IPS DF 6.9 (cell line): ENCODE measurements at regions not wholly inside any gene's neighbourhood (a gene's known extent, or its start where the extent isn't known, plus 50 kb on each side); places are given as distances from the start of the nearest gene placed in this dataset.

Experiments
- DNase-seq: peaks from one replicate; pipeline ENCODE4 v3.0.0-alpha.2; 2013; ENCODE audit warnings: low read depth, low spot score
- H3K27ac ChIP-seq: one replicate; pipeline ENCODE4 v1.5.1; 2013; ENCODE audit warnings: low read length, control low read depth
- H3K27me3 ChIP-seq: 2 replicates; pipeline ENCODE4 v1.6.1; 2013; ENCODE audit warnings: mild to moderate bottlenecking, low read length; ENCODE audit not compliant: control insufficient read depth, insufficient read depth
- H3K36me3 ChIP-seq: 2 replicates; pipeline ENCODE4 v1.6.1; 2013; ENCODE audit warnings: low read length; ENCODE audit not compliant: control insufficient read depth, insufficient read depth
- H3K4me1 ChIP-seq: 2 replicates; pipeline ENCODE4 v1.6.1; 2013; ENCODE audit warnings: low read length; ENCODE audit not compliant: control insufficient read depth, insufficient read depth
- H3K4me3 ChIP-seq: 2 replicates; pipeline ENCODE4 v1.5.1; 2013; ENCODE audit warnings: mild to moderate bottlenecking, low read length
- H3K9me3 ChIP-seq: 2 replicates; pipeline ENCODE4 v1.6.1; 2013; ENCODE audit warnings: low read length, inconsistent platforms; ENCODE audit not compliant: control insufficient read depth, insufficient read depth
- WGBS: extraction: QIAGEN DNeasy Blood & Tissue Kit; methylation state at CpG from one replicate; pipeline ENCODE4 v1.1.7; 2013; ENCODE audit warnings: mixed read lengths, missing lambda C conversion rate; ENCODE audit not compliant: insufficient read length, insufficient coverage; 5-methylcytosine and 5-hydroxymethylcytosine counted together

GRCh38 chr19:30231408-30232318, 140.5 kb upstream of the ZNF536 start:
- Histone ChIP-seq H3K4me3 (no peak overlapping the region), H3K36me3 (no peaks in the 10 kb centered on the region), H3K27ac (no peak overlapping the region), H3K27me3 (peaks cover 28% of the 10 kb centered on the region), H3K9me3 (no peaks in the 10 kb centered on the region), H3K4me1 (0 out of 2 replicates have a peak, but pooled peaks cover 3% of the 10 kb centered on the region)
- DNase-seq = no peak
- no CpG with 5 or more reads among the region's 8 CpGs for WGBS

- peaks cover 16% of the 10 kb centered on the region for H3K27me3 ChIP-seq
- no peak for DNase-seq
- no peaks in the 10 kb centered on the region for H3K36me3 ChIP-seq
- H3K27ac ChIP-seq = no peak overlapping the region
- H3K4me3 ChIP-seq = no peak overlapping the region
- no CpG with 5 or more reads among the region's 2 CpGs for WGBS
- 0 out of 2 replicates have a peak, but pooled peaks cover 3% of the 10 kb centered on the region for H3K4me1 ChIP-seq
- H3K9me3 ChIP-seq = no peaks in the 10 kb centered on the region
These were observed 138.8 kb upstream of the ZNF536 start for GRCh38 chr19:30233375-30233774.

GRCh38 chr19:30235946-30236345, 136.2 kb upstream of the ZNF536 start:
- Histone ChIP-seq H3K36me3 (no peaks in the 10 kb centered on the region), H3K27ac (no peak overlapping the region), H3K27me3 (no peaks in the 10 kb centered on the region), H3K4me1 (0 out of 2 replicates have a peak, but pooled peaks cover 3% of the 10 kb centered on the region), H3K9me3 (no peaks in the 10 kb centered on the region), H3K4me3 (no peak overlapping the region)
- no peak for DNase-seq
- no CpG with 5 or more reads among the region's 10 CpGs for WGBS

- Histone ChIP-seq H3K27me3 (no peaks in the 10 kb centered on the region), H3K36me3 (no peaks in the 10 kb centered on the region), H3K9me3 (no peaks in the 10 kb centered on the region), H3K4me1 (0 out of 2 replicates have a peak, but pooled peaks cover 3% of the 10 kb centered on the region), H3K27ac (no peak overlapping the region), H3K4me3 (no peak overlapping the region)
- no peak for DNase-seq
- no CpG with 5 or more reads among the region's 4 CpGs for WGBS
These were observed 135.6 kb upstream of the ZNF536 start for GRCh38 chr19:30236587-30236986.

- DNase-seq = no peak
- H3K9me3 ChIP-seq = no peaks in the 10 kb centered on the region
- no peaks in the 10 kb centered on the region for H3K27me3 ChIP-seq
- no peaks in the 10 kb centered on the region for H3K36me3 ChIP-seq
- H3K4me3 ChIP-seq = no peak overlapping the region
- H3K4me1 ChIP-seq = 0 out of 2 replicates have a peak, but pooled peaks cover 3% of the 10 kb centered on the region
- no peak overlapping the region for H3K27ac ChIP-seq
- WGBS = no CpG with 5 or more reads among the region's 5 CpGs
These were observed 135.0 kb upstream of the ZNF536 start for GRCh38 chr19:30237140-30237539.

GRCh38 chr19:30240904-30241695, 131.1 kb upstream of the ZNF536 start:
- Histone ChIP-seq H3K27me3 (no peaks in the 10 kb centered on the region), H3K4me3 (no peak overlapping the region), H3K27ac (no peak overlapping the region), H3K36me3 (no peaks in the 10 kb centered on the region), H3K9me3 (no peaks in the 10 kb centered on the region), H3K4me1 (no peaks in the 10 kb centered on the region)
- WGBS = no CpG with 5 or more reads among the region's 9 CpGs
- DNase-seq = no peak

- WGBS = no CpG with 5 or more reads among the region's 4 CpGs
- H3K27me3 ChIP-seq = no peaks in the 10 kb centered on the region
- H3K36me3 ChIP-seq = no peaks in the 10 kb centered on the region
- no peak overlapping the region for H3K4me3 ChIP-seq
- H3K9me3 ChIP-seq = no peaks in the 10 kb centered on the region
- DNase-seq = no peak
- no peak overlapping the region for H3K27ac ChIP-seq
- no peaks in the 10 kb centered on the region for H3K4me1 ChIP-seq
These were observed 127.7 kb upstream of the ZNF536 start for GRCh38 chr19:30244533-30244932.

- Histone ChIP-seq H3K4me3 (no peak overlapping the region), H3K9me3 (no peaks in the 10 kb centered on the region), H3K27me3 (no peaks in the 10 kb centered on the region), H3K27ac (no peak overlapping the region), H3K36me3 (no peaks in the 10 kb centered on the region), H3K4me1 (no peaks in the 10 kb centered on the region)
- no peak for DNase-seq
- no CpG with 5 or more reads among the region's 17 CpGs for WGBS
These were observed 126.7 kb upstream of the ZNF536 start for GRCh38 chr19:30245401-30246039.

- no CpG with 5 or more reads among the region's 4 CpGs for WGBS
These were observed 122.3 kb upstream of the ZNF536 start for GRCh38 chr19:30249911-30250310.

GRCh38 chr19:30252214-30252613, 120.0 kb upstream of the ZNF536 start:
- H3K27me3 ChIP-seq = no peaks in the 10 kb centered on the region
- no peak overlapping the region for H3K27ac ChIP-seq
- DNase-seq = no peak
- no peaks in the 10 kb centered on the region for H3K9me3 ChIP-seq
- no CpG with 5 or more reads among the region's 5 CpGs for WGBS
- H3K36me3 ChIP-seq = no peaks in the 10 kb centered on the region
- H3K4me3 ChIP-seq = no peak overlapping the region
- H3K4me1 ChIP-seq = no peaks in the 10 kb centered on the region

More at GRCh38 chr19:30249911-30250310, 122.3 kb upstream of the ZNF536 start:
- no peaks in the 10 kb centered on the region for H3K9me3 ChIP-seq
- H3K4me1 ChIP-seq = no peaks in the 10 kb centered on the region
- H3K36me3 ChIP-seq = no peaks in the 10 kb centered on the region
- H3K4me3 ChIP-seq = no peak overlapping the region
- no peak for DNase-seq
- no peak overlapping the region for H3K27ac ChIP-seq
- H3K27me3 ChIP-seq = no peaks in the 10 kb centered on the region
